Heart left ventricle (tissue), 13 donors: ENCODE measurements at regions not wholly inside any gene's neighbourhood (a gene's known extent, or its start where the extent isn't known, plus 50 kb on each side); places are given as distances from the start of the nearest gene placed in this dataset.

ENCODE experiments used
- POLR2A ChIP-seq, 2 donors: fragments of 450-650 bp; IDR thresholded peaks; one replicate each; pipeline ENCODE4 v1.6.1; 2017; ENCODE audit warnings: antibody characterized with exemption in 2 of 2, mild to moderate bottlenecking in 2 of 2, moderate library complexity in 2 of 2
- TF ChIP-seq, protein P1 (sequence below), 12 donors: fragments of 200-600 bp; sonication (generic) in 4 of 12; IDR thresholded peaks; one replicate each; pipeline versions ENCODE4 v1.5.0 to v1.8.0; 2018 to 2022; ENCODE audit warnings: antibody characterized with exemption in 12 of 12, mild to moderate bottlenecking in 5 of 12
- donor health status: ischemic (EF 13 %, LVEDD 7.1; RV severe dilation, severe dysfunction).
- donor health status: DM: no; HTN: yes; CAD: no.
- donor health status: DM: no; HTN: no; CAD: no.
- donor health status: ischemic (EF 25% LVEDD 6.9; RV normal size, moderate dysfunction).
- donor health status: ischemic (EF 25% LVEDD 5.7; RV mildly dilated, moderate dysfunction).
- donor health status: ischemic (EF 35%, LVEDD 5.7; RV mildly dilated, moderate dysfunction).
- donor health status: nonischemic (EF 11% LVEDD 7.7; RV severe dilation, severe dysfunction).
- donor health status: DM: yes; HTN: yes; CAD: no.
- donor health status: PGD.
- donor health status: ischemic (EF 29% LVEDD 5.4; RV normal size, mild dysfunction).
- donor health status: nonischemic (EF 23%, LVEDD 6.1; RV moderate dilation, normal function).

DNA sequence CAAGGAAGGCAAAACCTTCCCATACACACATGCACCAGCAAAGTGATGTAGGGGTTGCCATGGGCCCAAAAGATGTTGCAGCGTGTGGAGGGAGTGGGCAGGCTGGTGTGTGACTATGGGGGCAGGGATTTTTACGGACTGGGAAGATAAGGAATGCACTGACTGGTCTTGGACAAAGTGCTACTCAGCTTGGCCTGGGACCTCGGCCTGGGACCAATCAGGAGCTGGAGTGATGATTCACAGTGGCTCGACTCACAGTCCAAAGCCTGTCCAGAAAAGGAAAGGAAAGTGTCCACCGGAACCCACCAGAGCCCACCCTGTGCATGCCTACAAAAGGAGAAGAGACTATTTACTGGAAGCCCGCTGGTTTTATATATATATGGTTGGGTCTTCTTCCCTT lies 567.0 kb upstream of the GNPDA2 start:
- TF ChIP-seq POLR2A (IDR thresholded peaks at IDR 0.05): no peak
- TF ChIP-seq, protein P1, sequence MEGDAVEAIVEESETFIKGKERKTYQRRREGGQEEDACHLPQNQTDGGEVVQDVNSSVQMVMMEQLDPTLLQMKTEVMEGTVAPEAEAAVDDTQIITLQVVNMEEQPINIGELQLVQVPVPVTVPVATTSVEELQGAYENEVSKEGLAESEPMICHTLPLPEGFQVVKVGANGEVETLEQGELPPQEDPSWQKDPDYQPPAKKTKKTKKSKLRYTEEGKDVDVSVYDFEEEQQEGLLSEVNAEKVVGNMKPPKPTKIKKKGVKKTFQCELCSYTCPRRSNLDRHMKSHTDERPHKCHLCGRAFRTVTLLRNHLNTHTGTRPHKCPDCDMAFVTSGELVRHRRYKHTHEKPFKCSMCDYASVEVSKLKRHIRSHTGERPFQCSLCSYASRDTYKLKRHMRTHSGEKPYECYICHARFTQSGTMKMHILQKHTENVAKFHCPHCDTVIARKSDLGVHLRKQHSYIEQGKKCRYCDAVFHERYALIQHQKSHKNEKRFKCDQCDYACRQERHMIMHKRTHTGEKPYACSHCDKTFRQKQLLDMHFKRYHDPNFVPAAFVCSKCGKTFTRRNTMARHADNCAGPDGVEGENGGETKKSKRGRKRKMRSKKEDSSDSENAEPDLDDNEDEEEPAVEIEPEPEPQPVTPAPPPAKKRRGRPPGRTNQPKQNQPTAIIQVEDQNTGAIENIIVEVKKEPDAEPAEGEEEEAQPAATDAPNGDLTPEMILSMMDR (IDR thresholded peaks at IDR 0.05): no peak
